Esophagus squamous epithelium (tissue), 4 donors: ENCODE measurements at regions not wholly inside any gene's neighbourhood (a gene's known extent, or its start where the extent isn't known, plus 50 kb on each side); places are given as distances from the start of the nearest gene placed in this dataset.

Experiments
- POLR2A ChIP-seq, 4 donors: fragments of 450-650 bp; IDR thresholded peaks; one replicate each; pipeline ENCODE4 v1.6.1; 2017; ENCODE audit warnings: antibody characterized with exemption in 4 of 4, mild to moderate bottlenecking in 4 of 4, moderate library complexity in 3 of 4
- TF ChIP-seq, protein P1 (sequence below), 6 experiments: fragments of 450-650 bp in 4 of 6; fragments of 200-600 bp in 2 of 6; sonication (generic) in 2 of 6; IDR thresholded peaks; one replicate each; pipeline ENCODE4 v1.5.1; 2016 to 2019; ENCODE audit warnings: antibody characterized with exemption in 6 of 6, mild to moderate bottlenecking in 4 of 6, moderate library complexity in 4 of 6

DNA sequence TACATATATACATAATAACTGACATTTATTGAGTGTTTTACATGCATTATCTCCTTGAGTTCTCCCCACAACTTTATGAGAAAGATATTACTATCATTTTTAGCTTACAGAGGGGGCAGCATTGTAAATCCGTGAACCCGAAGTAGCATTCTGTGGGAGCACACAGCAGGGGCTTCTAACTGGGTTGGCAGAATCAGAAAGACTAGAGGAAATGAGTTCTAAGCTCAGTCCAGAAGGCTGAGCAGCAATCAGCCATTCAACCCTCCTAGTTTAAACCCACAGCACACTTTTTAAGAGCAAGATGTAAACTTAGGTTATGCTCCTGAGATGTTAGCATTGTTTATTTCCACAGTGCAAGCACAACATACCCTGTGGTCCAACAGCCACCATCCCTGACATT lies 177.2 kb downstream of the TMEM38B start:
- TF ChIP-seq POLR2A (IDR thresholded peaks at IDR 0.05): no peak
- TF ChIP-seq, protein P1, sequence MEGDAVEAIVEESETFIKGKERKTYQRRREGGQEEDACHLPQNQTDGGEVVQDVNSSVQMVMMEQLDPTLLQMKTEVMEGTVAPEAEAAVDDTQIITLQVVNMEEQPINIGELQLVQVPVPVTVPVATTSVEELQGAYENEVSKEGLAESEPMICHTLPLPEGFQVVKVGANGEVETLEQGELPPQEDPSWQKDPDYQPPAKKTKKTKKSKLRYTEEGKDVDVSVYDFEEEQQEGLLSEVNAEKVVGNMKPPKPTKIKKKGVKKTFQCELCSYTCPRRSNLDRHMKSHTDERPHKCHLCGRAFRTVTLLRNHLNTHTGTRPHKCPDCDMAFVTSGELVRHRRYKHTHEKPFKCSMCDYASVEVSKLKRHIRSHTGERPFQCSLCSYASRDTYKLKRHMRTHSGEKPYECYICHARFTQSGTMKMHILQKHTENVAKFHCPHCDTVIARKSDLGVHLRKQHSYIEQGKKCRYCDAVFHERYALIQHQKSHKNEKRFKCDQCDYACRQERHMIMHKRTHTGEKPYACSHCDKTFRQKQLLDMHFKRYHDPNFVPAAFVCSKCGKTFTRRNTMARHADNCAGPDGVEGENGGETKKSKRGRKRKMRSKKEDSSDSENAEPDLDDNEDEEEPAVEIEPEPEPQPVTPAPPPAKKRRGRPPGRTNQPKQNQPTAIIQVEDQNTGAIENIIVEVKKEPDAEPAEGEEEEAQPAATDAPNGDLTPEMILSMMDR (IDR thresholded peaks at IDR 0.05): no peak
